DMS53 treated with DMSO at 0.1 percent for 48 hours (cell line): ENCODE measurements at regions not wholly inside any gene's neighbourhood (a gene's known extent, or its start where the extent isn't known, plus 50 kb on each side); places are given as distances from the start of the nearest gene placed in this dataset.

ENCODE experiments used
- DNase-seq: peaks from one replicate; lab custom pipeline; 2025; ENCODE audit not compliant: unreplicated experiment; lab: John Stamatoyannopoulos, UW

- no peak for DNase-seq
Measured at GRCh38 chr20:4560667-4561066, 125.6 kb upstream of the PRNP start.

GRCh38 chr20:4559906-4560305 is 126.3 kb upstream of the PRNP start:
- no peak for DNase-seq

- no peak for DNase-seq
Measured at GRCh38 chr20:4559106-4559505, 127.2 kb upstream of the PRNP start.

GRCh38 chr20:4556781-4557180 is 129.5 kb upstream of the PRNP start:
- DNase-seq = no peak

- DNase-seq = no peak
Measured at GRCh38 chr20:4555188-4555890, 130.9 kb upstream of the PRNP start.

GRCh38 chr20:4554346-4554745 is 131.9 kb upstream of the PRNP start:
- no peak for DNase-seq

- no peak for DNase-seq
Measured at GRCh38 chr20:4552075-4552640, 134.1 kb upstream of the PRNP start.

- no peak for DNase-seq
Measured at GRCh38 chr20:4550740-4551139, 135.5 kb upstream of the PRNP start.

- DNase-seq = no peak
Measured at GRCh38 chr20:4549711-4550259, 136.5 kb upstream of the PRNP start.

GRCh38 chr20:4548552-4548951 is 137.7 kb upstream of the PRNP start:
- DNase-seq = no peak

GRCh38 chr20:4546786-4547185 is 139.5 kb upstream of the PRNP start:
- no peak for DNase-seq

GRCh38 chr20:4546342-4546741 is 139.9 kb upstream of the PRNP start:
- DNase-seq = no peak

- no peak for DNase-seq
Measured at GRCh38 chr20:4545526-4545925, 140.7 kb upstream of the PRNP start.

- DNase-seq = no peak
Measured at GRCh38 chr20:4544765-4545164, 141.5 kb upstream of the PRNP start.

GRCh38 chr20:4542270-4542669 is 144.0 kb upstream of the PRNP start:
- no peak for DNase-seq

GRCh38 chr20:4534315-4534714 is 151.9 kb upstream of the PRNP start:
- DNase-seq = no peak

- DNase-seq = no peak
Measured at GRCh38 chr20:4533368-4534133, 152.7 kb upstream of the PRNP start.

GRCh38 chr20:4532772-4533171 is 153.5 kb upstream of the PRNP start:
- no peak for DNase-seq

GRCh38 chr20:4524792-4525191 is 161.5 kb upstream of the PRNP start:
- no peak for DNase-seq

GRCh38 chr20:4524307-4524706 is 161.9 kb upstream of the PRNP start:
- DNase-seq = no peak

- DNase-seq = no peak
Measured at GRCh38 chr20:4522310-4522709, 163.9 kb upstream of the PRNP start.
